Retina (tissue), 1 donor: ENCODE measurements at regions not wholly inside any gene's neighbourhood (a gene's known extent, or its start where the extent isn't known, plus 50 kb on each side); places are given as distances from the start of the nearest gene placed in this dataset.

Experiments
- DNase-seq: peaks from one replicate; pipeline ENCODE4 v3.0.0-alpha.2; 2016

GRCh38 chr6:140070846-140071473, 696.5 kb upstream of the CITED2 start:
- DNase-seq: no peak

- DNase-seq: no peak
Measured at GRCh38 chr6:140069576-140069975, 695.1 kb upstream of the CITED2 start.

DNA sequence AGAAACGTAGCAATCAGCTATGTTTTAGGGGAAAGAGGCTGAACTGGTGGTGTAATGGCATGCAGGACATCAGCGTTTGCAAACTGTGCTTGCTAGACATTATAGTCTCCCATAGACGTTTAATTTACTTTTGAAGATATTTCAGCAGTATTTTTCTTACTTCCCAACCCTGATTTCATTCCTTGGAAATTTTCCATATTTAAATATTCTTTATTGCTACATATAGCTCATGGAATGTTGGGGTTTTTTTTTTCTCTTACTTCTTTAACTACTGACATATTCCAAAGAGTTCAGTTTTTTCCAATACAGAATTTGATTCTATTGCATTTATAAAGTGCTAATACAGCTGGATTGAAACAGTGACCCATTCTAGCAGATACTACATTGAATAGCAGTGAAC, 694.4 kb upstream of the CITED2 start:
- DNase-seq: no peak

- no peak for DNase-seq
Measured at GRCh38 chr6:140064366-140064765, 689.9 kb upstream of the CITED2 start.

- no peak for DNase-seq
Measured at GRCh38 chr6:140063021-140063399, 688.6 kb upstream of the CITED2 start.

DNA sequence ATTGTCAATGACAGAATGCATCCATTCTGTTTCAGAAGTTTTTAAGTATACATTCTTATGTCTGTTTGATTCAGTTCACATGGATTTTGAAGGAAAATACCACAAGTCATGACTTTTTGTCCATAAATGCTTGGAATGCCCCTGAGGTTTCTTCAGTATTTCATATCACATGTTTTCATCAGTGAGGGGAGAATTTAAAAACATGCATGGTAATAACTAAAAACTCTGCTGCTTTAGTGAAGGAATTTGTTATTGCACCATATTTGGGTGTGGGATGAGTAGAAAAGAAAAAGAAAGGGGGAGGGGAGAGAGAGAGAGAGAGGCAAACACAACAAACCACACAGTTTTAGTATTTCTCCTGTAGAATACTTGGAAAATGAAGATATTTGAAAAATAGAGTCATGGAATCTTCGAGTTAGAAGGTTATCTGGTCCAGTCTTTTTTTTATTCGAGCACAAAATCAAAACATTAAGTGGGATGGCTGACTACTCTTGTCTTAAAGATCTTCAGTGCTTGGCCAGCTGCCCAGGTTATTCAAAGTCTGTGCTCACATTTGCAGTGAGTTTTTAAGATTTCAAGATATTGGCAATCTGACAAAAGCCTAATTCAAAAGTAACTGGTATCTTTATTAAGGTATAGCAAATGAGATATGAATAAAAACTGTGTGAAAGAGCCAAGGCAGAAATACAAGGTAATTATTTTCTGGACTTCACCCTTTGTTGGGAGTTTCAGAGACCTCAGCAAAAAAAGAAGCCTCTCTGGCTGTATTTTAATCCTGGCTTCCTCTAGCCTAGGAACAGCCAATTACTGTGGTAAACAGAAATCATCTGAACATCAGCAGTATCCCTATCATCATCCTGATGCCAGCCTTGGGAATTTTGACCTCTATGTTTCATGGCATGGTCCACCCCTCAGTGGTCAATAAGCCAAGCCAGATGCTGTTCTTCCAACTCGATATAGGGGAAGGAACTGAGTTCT, 687.9 kb upstream of the CITED2 start:
- no peak for DNase-seq

GRCh38 chr6:140061110-140062042, 686.9 kb upstream of the CITED2 start:
- no peak for DNase-seq

GRCh38 chr6:140059947-140060346, 685.5 kb upstream of the CITED2 start:
- DNase-seq: no peak

DNA sequence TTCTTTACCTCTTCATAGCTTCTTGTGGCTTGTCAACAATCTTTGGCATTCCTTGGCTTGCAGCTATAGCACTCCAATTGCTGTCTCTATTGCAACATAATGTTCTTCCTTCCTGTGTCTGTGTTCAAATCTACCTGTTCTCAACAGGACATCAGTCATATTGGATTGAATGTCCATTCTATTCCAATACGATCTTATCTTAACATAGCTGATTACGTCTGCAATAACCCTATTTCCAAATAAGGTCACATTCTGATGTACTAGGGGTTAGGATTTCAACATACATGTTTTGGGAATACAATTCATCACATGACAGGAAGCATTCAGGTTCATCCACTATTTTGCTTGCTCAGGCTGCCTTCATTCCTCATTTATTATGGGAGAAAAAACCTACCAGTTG, 684.4 kb upstream of the CITED2 start:
- no peak for DNase-seq

DNA sequence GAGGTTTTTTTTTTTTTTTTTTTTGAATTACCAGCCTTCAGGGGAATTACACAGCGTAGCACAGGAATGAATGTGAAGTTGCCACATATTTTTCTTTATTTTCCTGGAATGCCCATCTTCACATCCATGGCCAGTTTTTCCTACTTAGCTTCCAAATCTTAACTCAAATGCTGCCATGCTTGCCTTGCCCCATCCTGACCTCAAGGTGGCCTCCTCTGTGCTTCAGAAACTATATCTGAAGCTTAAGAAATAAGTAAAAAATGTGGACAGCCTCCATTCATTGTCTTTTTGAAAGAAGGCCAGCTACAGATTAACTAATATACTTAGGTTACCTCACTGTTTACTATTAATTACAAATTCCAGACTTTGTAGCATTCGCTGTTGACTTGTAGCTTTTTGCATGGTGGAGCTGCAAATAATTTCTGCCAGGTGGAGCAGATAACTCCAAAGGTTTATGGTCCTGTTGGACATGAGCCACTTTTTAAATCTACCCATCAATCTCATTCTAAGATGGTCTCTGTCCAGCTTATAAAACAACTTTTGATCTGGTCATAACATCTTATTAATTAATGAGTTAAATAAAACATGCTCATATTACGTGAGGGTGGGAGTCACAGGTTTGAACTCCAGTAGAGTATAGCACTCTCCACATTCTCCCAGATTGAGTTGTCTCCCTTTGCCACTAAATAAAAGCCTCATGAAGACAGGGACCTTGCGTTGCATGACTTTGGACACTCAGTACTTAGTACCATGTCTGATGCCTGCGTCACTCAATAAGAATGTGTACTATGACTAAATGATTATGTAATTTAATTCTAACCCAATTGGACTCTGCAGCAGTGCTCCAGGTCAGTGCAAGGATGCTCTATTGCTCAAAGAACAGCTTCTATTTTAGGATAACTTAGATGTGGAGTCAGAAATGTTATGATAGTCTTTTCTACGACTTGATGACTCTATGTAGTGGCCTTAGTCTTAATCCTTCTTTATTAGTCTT, 678.6 kb upstream of the CITED2 start:
- DNase-seq: no peak

GRCh38 chr6:140051521-140052512, 677.4 kb upstream of the CITED2 start:
- peak; percentile 52 for DNase-seq

GRCh38 chr6:140050101-140050995, 675.9 kb upstream of the CITED2 start:
- peak; percentile 50 for DNase-seq

DNA sequence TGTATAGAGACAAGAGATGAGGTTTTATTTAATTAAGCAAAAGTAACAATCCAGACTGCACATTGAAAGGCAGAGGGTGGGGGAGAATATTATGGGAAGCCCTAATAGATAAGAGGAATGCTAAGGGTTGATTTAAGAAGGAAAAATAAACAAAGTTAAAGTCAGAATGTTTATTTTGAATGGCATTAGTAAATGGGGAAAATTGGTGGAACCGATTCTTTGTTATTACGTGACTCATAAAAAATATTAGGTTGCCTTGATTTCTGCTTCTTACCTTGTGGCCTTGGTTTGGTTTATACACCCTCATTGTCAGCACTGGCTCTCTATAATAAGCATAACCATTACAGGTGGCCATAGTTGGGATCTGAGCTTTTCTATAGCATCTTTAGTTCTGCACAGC, 674.8 kb upstream of the CITED2 start:
- no peak for DNase-seq

DNA sequence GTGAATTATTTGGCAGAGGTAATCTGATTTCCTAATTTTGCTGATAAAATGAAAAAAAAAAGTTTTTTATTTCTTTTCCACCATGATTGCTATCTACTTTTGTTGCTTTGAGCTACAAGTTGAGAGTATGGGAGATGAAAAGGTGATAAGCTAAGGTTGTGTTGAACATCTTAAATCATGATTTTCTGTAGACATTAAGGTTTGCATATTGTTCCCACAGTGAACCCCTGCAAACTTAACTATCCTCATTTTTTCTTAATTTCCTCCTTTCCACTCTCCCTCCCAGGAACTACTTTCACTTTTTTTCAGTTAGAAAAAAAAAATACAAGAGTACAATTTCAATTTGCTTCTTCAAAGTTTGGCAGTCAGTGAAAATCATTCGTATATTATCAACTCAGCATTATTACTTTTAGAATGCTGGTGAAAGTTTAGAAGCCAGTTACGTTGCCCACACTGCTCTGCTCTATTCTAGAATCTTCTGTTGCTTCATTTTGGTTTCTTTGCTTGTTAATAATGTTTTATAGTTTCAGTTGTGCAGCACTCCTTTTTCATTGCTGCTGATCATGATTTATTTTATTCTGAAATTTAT, 673.8 kb upstream of the CITED2 start:
- DNase-seq: no peak

DNA sequence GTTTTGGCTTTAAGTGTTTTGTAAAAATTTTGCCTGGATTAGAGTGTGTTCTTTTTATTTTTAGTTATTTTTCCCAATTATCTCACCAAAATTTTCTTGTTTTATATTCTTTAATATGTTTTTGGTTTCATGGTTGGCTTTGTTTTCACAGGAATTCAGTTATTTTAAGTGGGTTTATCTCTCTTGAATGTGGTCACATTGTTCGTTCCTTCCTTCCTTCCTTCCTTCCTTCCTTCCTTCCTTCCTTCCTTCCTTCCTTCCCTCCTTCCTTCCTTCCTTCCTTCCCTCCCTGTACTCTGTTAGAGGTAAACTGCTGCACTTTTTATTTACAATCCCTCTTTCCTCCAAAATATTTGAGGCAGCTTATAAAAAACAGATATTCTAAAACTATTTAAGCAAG, 672.9 kb upstream of the CITED2 start:
- DNase-seq: no peak

DNA sequence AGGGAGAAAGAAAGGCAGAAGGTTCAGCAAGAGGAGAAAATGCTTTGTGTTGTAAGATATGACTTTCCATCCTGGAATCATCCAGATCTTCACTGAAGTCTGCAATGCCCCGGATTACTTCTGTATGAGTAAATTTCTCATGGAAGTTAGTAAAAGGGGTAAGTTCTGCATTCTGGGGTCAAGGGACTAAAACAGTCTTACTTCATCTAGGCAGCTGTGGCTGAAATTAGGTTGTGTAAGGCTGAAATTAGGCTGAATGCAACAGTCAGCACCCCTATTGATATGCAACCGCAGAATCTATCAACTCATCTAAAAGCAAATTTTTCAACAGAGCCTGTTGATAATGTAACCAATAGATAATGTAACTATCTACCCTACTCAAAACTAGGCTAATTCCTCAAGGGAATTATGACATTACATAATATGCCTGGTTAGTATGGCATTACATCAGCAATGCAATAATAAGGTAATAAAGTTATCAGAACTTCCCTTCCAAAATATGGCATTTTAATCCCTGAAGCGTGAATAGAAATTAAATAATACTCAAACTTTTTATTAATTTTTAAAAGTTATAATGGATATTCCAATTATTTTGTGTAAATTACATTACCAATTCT, 671.7 kb upstream of the CITED2 start:
- no peak for DNase-seq

- no peak for DNase-seq
Measured at GRCh38 chr6:140045116-140045515, 670.7 kb upstream of the CITED2 start.

- no peak for DNase-seq
Measured at GRCh38 chr6:140044626-140045025, 670.2 kb upstream of the CITED2 start.
